BLaER1 (cell line): ENCODE measurements at regions not wholly inside any gene's neighbourhood (a gene's known extent, or its start where the extent isn't known, plus 50 kb on each side); places are given as distances from the start of the nearest gene placed in this dataset.

Experiments
- H3K27ac ChIP-seq: shearing (Covaris generic); formaldehyde crosslinking; 2 replicates; pipeline ENCODE4 v1.8.1; 2022
- H3K27me3 ChIP-seq: shearing (Covaris generic); formaldehyde crosslinking; 2 replicates; pipeline ENCODE4 v1.8.1; 2022
- H3K36me3 ChIP-seq: shearing (Covaris generic); formaldehyde crosslinking; 2 replicates; pipeline ENCODE4 v1.8.1; 2022
- H3K4me1 ChIP-seq: shearing (Covaris generic); formaldehyde crosslinking; 2 replicates; pipeline ENCODE4 v1.8.1; 2022
- H3K4me2 ChIP-seq: shearing (Covaris generic); formaldehyde crosslinking; 2 replicates; pipeline ENCODE4 v1.8.1; 2022
- H3K4me3 ChIP-seq: shearing (Covaris generic); formaldehyde crosslinking; 2 replicates; pipeline ENCODE4 v1.8.1; 2022
- H3K9ac ChIP-seq: shearing (Covaris generic); formaldehyde crosslinking; 2 replicates; pipeline ENCODE4 v1.8.1; 2022
- H3K9me3 ChIP-seq: shearing (Covaris generic); formaldehyde crosslinking; 2 replicates; pipeline ENCODE4 v1.8.1; 2022
- H4K20me1 ChIP-seq: shearing (Covaris generic); formaldehyde crosslinking; 2 replicates; pipeline ENCODE4 v1.8.1; 2022
- Cebpa-rat ChIP-seq: shearing (Covaris generic); IDR thresholded peaks from 2 replicates; pipeline ENCODE4 v1.8.1; 2022

GRCh38 chr4:166293556-166293955 lies 420.5 kb downstream of the TLL1 start:
- H3K27ac ChIP-seq, result no peak overlapping the region
- no peaks in the 10 kb centered on the region for H3K27me3 ChIP-seq
- no peaks in the 10 kb centered on the region for H4K20me1 ChIP-seq
- H3K36me3 ChIP-seq, result no peaks in the 10 kb centered on the region
- H3K4me2 ChIP-seq, result no peak overlapping the region
- H3K4me3 ChIP-seq, result no peak overlapping the region
- no peaks in the 10 kb centered on the region for H3K4me1 ChIP-seq
- H3K9me3 ChIP-seq, result no peaks in the 10 kb centered on the region
- no peak overlapping the region for H3K9ac ChIP-seq
- no peak for TF ChIP-seq Cebpa-rat

GRCh38 chr4:166301266-166301665 lies 428.2 kb downstream of the TLL1 start:
- H3K4me1 ChIP-seq, result no peaks in the 10 kb centered on the region
- no peak overlapping the region for H3K4me2 ChIP-seq
- TF ChIP-seq Cebpa-rat, result no peak
- H3K4me3 ChIP-seq, result no peak overlapping the region
- no peaks in the 10 kb centered on the region for H3K9me3 ChIP-seq
- H3K27me3 ChIP-seq, result no peaks in the 10 kb centered on the region
- no peaks in the 10 kb centered on the region for H4K20me1 ChIP-seq
- H3K27ac ChIP-seq, result no peak overlapping the region
- no peak overlapping the region for H3K9ac ChIP-seq
- no peaks in the 10 kb centered on the region for H3K36me3 ChIP-seq

GRCh38 chr4:166308647-166309046 lies 435.6 kb downstream of the TLL1 start:
- H3K9me3 ChIP-seq, result no peaks in the 10 kb centered on the region
- no peak overlapping the region for H3K9ac ChIP-seq
- H4K20me1 ChIP-seq, result no peaks in the 10 kb centered on the region
- H3K4me2 ChIP-seq, result no peak overlapping the region
- no peaks in the 10 kb centered on the region for H3K36me3 ChIP-seq
- no peaks in the 10 kb centered on the region for H3K27me3 ChIP-seq
- H3K27ac ChIP-seq, result no peak overlapping the region
- TF ChIP-seq Cebpa-rat, result no peak
- H3K4me3 ChIP-seq, result no peak overlapping the region
- H3K4me1 ChIP-seq, result no peaks in the 10 kb centered on the region

GRCh38 chr4:166309286-166309685 lies 436.2 kb downstream of the TLL1 start:
- no peak overlapping the region for H3K9ac ChIP-seq
- H3K4me1 ChIP-seq, result no peaks in the 10 kb centered on the region
- no peak overlapping the region for H3K27ac ChIP-seq
- H3K4me2 ChIP-seq, result no peak overlapping the region
- no peaks in the 10 kb centered on the region for H4K20me1 ChIP-seq
- no peak overlapping the region for H3K4me3 ChIP-seq
- H3K27me3 ChIP-seq, result no peaks in the 10 kb centered on the region
- H3K9me3 ChIP-seq, result no peaks in the 10 kb centered on the region
- H3K36me3 ChIP-seq, result no peaks in the 10 kb centered on the region
- no peak for TF ChIP-seq Cebpa-rat

GRCh38 chr4:166311169-166311568 lies 438.1 kb downstream of the TLL1 start:
- no peak overlapping the region for H3K9ac ChIP-seq
- H4K20me1 ChIP-seq, result no peaks in the 10 kb centered on the region
- no peaks in the 10 kb centered on the region for H3K27me3 ChIP-seq
- H3K4me3 ChIP-seq, result no peak overlapping the region
- no peak overlapping the region for H3K27ac ChIP-seq
- no peak for TF ChIP-seq Cebpa-rat
- no peak overlapping the region for H3K4me2 ChIP-seq
- H3K36me3 ChIP-seq, result no peaks in the 10 kb centered on the region
- H3K9me3 ChIP-seq, result no peaks in the 10 kb centered on the region
- H3K4me1 ChIP-seq, result no peaks in the 10 kb centered on the region

- no peaks in the 10 kb centered on the region for H4K20me1 ChIP-seq
- no peak overlapping the region for H3K4me2 ChIP-seq
- H3K9me3 ChIP-seq, result no peaks in the 10 kb centered on the region
- no peak for TF ChIP-seq Cebpa-rat
- H3K4me3 ChIP-seq, result no peak overlapping the region
- H3K27me3 ChIP-seq, result no peaks in the 10 kb centered on the region
- no peaks in the 10 kb centered on the region for H3K36me3 ChIP-seq
- no peaks in the 10 kb centered on the region for H3K4me1 ChIP-seq
- no peak overlapping the region for H3K9ac ChIP-seq
- H3K27ac ChIP-seq, result no peak overlapping the region
Observed at GRCh38 chr4:166312166-166312565, 439.1 kb downstream of the TLL1 start.

- no peaks in the 10 kb centered on the region for H3K4me1 ChIP-seq
Observed at GRCh38 chr4:166314902-166315301, 441.9 kb downstream of the TLL1 start.

GRCh38 chr4:166315721-166316467 lies 442.9 kb downstream of the TLL1 start:
- Histone ChIP-seq H3K36me3 (no peaks in the 10 kb centered on the region), H3K4me3 (no peak overlapping the region), H3K4me2 (no peak overlapping the region), H3K27ac (no peak overlapping the region), H3K4me1 (no peaks in the 10 kb centered on the region), H3K9ac (no peak overlapping the region), H3K27me3 (no peaks in the 10 kb centered on the region), H3K9me3 (no peaks in the 10 kb centered on the region), H4K20me1 (no peaks in the 10 kb centered on the region)
- TF ChIP-seq Cebpa-rat, result no peak

More at GRCh38 chr4:166314902-166315301, 441.9 kb downstream of the TLL1 start:
- no peaks in the 10 kb centered on the region for H3K27me3 ChIP-seq
- no peak overlapping the region for H3K9ac ChIP-seq
- H3K36me3 ChIP-seq, result no peaks in the 10 kb centered on the region
- no peaks in the 10 kb centered on the region for H3K9me3 ChIP-seq
- H4K20me1 ChIP-seq, result no peaks in the 10 kb centered on the region
- no peak for TF ChIP-seq Cebpa-rat
- no peak overlapping the region for H3K4me2 ChIP-seq
- no peak overlapping the region for H3K4me3 ChIP-seq
- H3K27ac ChIP-seq, result no peak overlapping the region

GRCh38 chr4:166318810-166319525 lies 445.9 kb downstream of the TLL1 start:
- Histone ChIP-seq H3K36me3 (no peaks in the 10 kb centered on the region), H4K20me1 (no peaks in the 10 kb centered on the region), H3K4me3 (no peak overlapping the region), H3K4me1 (no peaks in the 10 kb centered on the region), H3K9ac (no peak overlapping the region), H3K4me2 (no peak overlapping the region), H3K9me3 (no peaks in the 10 kb centered on the region), H3K27ac (no peak overlapping the region), H3K27me3 (no peaks in the 10 kb centered on the region)
- TF ChIP-seq Cebpa-rat, result no peak

GRCh38 chr4:166323250-166323649 lies 450.2 kb downstream of the TLL1 start:
- Histone ChIP-seq H3K4me2 (no peak overlapping the region), H3K9me3 (no peaks in the 10 kb centered on the region), H4K20me1 (no peaks in the 10 kb centered on the region), H3K27ac (no peak overlapping the region), H3K4me1 (no peaks in the 10 kb centered on the region), H3K9ac (no peak overlapping the region), H3K36me3 (no peaks in the 10 kb centered on the region), H3K4me3 (no peak overlapping the region), H3K27me3 (no peaks in the 10 kb centered on the region)
- TF ChIP-seq Cebpa-rat, result no peak
